ENCODE measurements at regions not wholly inside any gene's neighbourhood (a gene's known extent, or its start where the extent isn't known, plus 50 kb on each side); places are given as distances from the start of the nearest gene placed in this dataset.

GRCh38 chr2:118339386-118339785 lies 251.1 kb downstream of the INSIG2 start:
- no peak overlapping the region for H3K27ac ChIP-seq (ENCODE audit: low read depth in 1 of 2, low read length in 2 of 2)
- no peak overlapping the region for H3K9ac ChIP-seq (ENCODE audit: low read depth in 1 of 2, low read length in 2 of 2)
- no peak for DNase-seq (ENCODE audit: low spot score)
- 97% methylated on average over 1 of the region's 1 CpG for WGBS
- TF ChIP-seq SP1 (IDR thresholded peaks at IDR 0.05) = no peak
- no peak for TF ChIP-seq HNF4A (conservative IDR thresholded peaks at IDR 0.05)
- no peak for TF ChIP-seq GABPA (IDR thresholded peaks at IDR 0.05 in 1 of 2, conservative IDR thresholded peaks at IDR 0.05 in 1 of 2)
- TF ChIP-seq ATF3 (IDR thresholded peaks at IDR 0.05) = no peak
- TF ChIP-seq TAF1 (conservative IDR thresholded peaks at IDR 0.05) = no peak
- no peak for TF ChIP-seq RAD21 (IDR thresholded peaks at IDR 0.05)
- TF ChIP-seq NR2F2 (IDR thresholded peaks at IDR 0.05) = no peak
- H3K36me3 ChIP-seq (ENCODE audit: control insufficient read depth in 4 of 4, insufficient read depth in 3 of 4, low read depth in 1 of 4, low read length in 3 of 4) = no peaks in the 10 kb centered on the region
- H3K27me3 ChIP-seq (ENCODE audit: control insufficient read depth in 4 of 4, insufficient read depth in 4 of 4, low read length in 3 of 4) = no peaks in the 10 kb centered on the region
- no peaks in the 10 kb centered on the region for H3K4me1 ChIP-seq (ENCODE audit: control insufficient read depth in 4 of 4, insufficient read depth in 4 of 4, low read length in 3 of 4)
- no peak overlapping the region for H3K4me3 ChIP-seq (ENCODE audit: low read depth in 1 of 3, low read length in 3 of 3)
- H3K9me3 ChIP-seq (ENCODE audit: control insufficient read depth in 4 of 4, low read length in 3 of 4) = no peaks in the 10 kb centered on the region

GRCh38 chr2:118333664-118334063 lies 245.4 kb downstream of the INSIG2 start:
- no peaks in the 10 kb centered on the region for H3K36me3 ChIP-seq (ENCODE audit: control insufficient read depth in 4 of 4, insufficient read depth in 3 of 4, low read depth in 1 of 4, low read length in 3 of 4)
- DNase-seq (ENCODE audit: low spot score) = no peak
- TF ChIP-seq, protein P1, sequence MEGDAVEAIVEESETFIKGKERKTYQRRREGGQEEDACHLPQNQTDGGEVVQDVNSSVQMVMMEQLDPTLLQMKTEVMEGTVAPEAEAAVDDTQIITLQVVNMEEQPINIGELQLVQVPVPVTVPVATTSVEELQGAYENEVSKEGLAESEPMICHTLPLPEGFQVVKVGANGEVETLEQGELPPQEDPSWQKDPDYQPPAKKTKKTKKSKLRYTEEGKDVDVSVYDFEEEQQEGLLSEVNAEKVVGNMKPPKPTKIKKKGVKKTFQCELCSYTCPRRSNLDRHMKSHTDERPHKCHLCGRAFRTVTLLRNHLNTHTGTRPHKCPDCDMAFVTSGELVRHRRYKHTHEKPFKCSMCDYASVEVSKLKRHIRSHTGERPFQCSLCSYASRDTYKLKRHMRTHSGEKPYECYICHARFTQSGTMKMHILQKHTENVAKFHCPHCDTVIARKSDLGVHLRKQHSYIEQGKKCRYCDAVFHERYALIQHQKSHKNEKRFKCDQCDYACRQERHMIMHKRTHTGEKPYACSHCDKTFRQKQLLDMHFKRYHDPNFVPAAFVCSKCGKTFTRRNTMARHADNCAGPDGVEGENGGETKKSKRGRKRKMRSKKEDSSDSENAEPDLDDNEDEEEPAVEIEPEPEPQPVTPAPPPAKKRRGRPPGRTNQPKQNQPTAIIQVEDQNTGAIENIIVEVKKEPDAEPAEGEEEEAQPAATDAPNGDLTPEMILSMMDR (IDR thresholded peaks at IDR 0.05; ENCODE audit: low read depth, low read length, missing input control) = no peak
- TF ChIP-seq GABPA (IDR thresholded peaks at IDR 0.05 in 1 of 2, conservative IDR thresholded peaks at IDR 0.05 in 1 of 2) (no peak), FOXA1 (IDR thresholded peaks at IDR 0.05) (no peak)
- TF ChIP-seq, protein P2, sequence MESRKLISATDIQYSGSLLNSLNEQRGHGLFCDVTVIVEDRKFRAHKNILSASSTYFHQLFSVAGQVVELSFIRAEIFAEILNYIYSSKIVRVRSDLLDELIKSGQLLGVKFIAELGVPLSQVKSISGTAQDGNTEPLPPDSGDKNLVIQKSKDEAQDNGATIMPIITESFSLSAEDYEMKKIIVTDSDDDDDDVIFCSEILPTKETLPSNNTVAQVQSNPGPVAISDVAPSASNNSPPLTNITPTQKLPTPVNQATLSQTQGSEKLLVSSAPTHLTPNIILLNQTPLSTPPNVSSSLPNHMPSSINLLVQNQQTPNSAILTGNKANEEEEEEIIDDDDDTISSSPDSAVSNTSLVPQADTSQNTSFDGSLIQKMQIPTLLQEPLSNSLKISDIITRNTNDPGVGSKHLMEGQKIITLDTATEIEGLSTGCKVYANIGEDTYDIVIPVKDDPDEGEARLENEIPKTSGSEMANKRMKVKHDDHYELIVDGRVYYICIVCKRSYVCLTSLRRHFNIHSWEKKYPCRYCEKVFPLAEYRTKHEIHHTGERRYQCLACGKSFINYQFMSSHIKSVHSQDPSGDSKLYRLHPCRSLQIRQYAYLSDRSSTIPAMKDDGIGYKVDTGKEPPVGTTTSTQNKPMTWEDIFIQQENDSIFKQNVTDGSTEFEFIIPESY (IDR thresholded peaks at IDR 0.05) = no peak
- H3K4me3 ChIP-seq (ENCODE audit: low read depth in 1 of 3, low read length in 3 of 3) = no peak overlapping the region
- no peaks in the 10 kb centered on the region for H3K27me3 ChIP-seq (ENCODE audit: control insufficient read depth in 4 of 4, insufficient read depth in 4 of 4, low read length in 3 of 4)
- no peaks in the 10 kb centered on the region for H3K4me1 ChIP-seq (ENCODE audit: control insufficient read depth in 4 of 4, insufficient read depth in 4 of 4, low read length in 3 of 4)
- no peak overlapping the region for H3K27ac ChIP-seq (ENCODE audit: low read depth in 1 of 2, low read length in 2 of 2)
- H3K9ac ChIP-seq (ENCODE audit: low read depth in 1 of 2, low read length in 2 of 2) = no peak overlapping the region
- no peaks in the 10 kb centered on the region for H3K9me3 ChIP-seq (ENCODE audit: control insufficient read depth in 4 of 4, low read length in 3 of 4)

GRCh38 chr2:118325321-118325955 lies 237.2 kb downstream of the INSIG2 start:
- Histone ChIP-seq H3K27me3 (ENCODE audit: control insufficient read depth in 4 of 4, insufficient read depth in 4 of 4, low read length in 3 of 4) (no peaks in the 10 kb centered on the region), H3K4me3 (ENCODE audit: low read depth in 1 of 3, low read length in 3 of 3) (no peak overlapping the region)
- WGBS = 88% methylated on average over 6 of the region's 6 CpGs

More at GRCh38 chr2:118325321-118325955, 237.2 kb downstream of the INSIG2 start:
- Histone ChIP-seq H3K4me1 (ENCODE audit: control insufficient read depth in 4 of 4, insufficient read depth in 4 of 4, low read length in 3 of 4) (peaks cover 3 to 25% (median 21%) of the 10 kb centered on the region in 4 donors), H3K9me3 (ENCODE audit: control insufficient read depth in 4 of 4, low read length in 3 of 4) (no peaks in the 10 kb centered on the region), H3K27ac (ENCODE audit: low read depth in 1 of 2, low read length in 2 of 2) (no peak overlapping the region), H3K36me3 (ENCODE audit: control insufficient read depth in 4 of 4, insufficient read depth in 3 of 4, low read depth in 1 of 4, low read length in 3 of 4) (no peaks in the 10 kb centered on the region), H3K9ac (ENCODE audit: low read depth in 1 of 2, low read length in 2 of 2) (no peak overlapping the region)
- DNase-seq (ENCODE audit: low spot score) = no peak
- TF ChIP-seq TAF1 (conservative IDR thresholded peaks at IDR 0.05) (no peak), RAD21 (IDR thresholded peaks at IDR 0.05) (no peak), YY1 (IDR thresholded peaks at IDR 0.05) (no peak), GABPA (IDR thresholded peaks at IDR 0.05 in 1 of 2, conservative IDR thresholded peaks at IDR 0.05 in 1 of 2) (no peak), FOXA2 (IDR thresholded peaks at IDR 0.05) (no peak), REST (IDR thresholded peaks at IDR 0.05) (no peak), EGR1 (IDR thresholded peaks at IDR 0.05; ENCODE audit: low read depth in 2 of 2) (no peak), RXRA (IDR thresholded peaks at IDR 0.05) (no peak), HNF4G (IDR thresholded peaks at IDR 0.05) (no peak), FOXA1 (IDR thresholded peaks at IDR 0.05) (no peak)
- TF ChIP-seq, protein P3, sequence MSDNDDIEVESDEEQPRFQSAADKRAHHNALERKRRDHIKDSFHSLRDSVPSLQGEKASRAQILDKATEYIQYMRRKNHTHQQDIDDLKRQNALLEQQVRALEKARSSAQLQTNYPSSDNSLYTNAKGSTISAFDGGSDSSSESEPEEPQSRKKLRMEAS (IDR thresholded peaks at IDR 0.05) = no peak
- TF ChIP-seq, protein P2 (IDR thresholded peaks at IDR 0.05) = no peak

Measured in liver (tissue), 8 donors.